GM19193 (cell line): ENCODE measurements at regions not wholly inside any gene's neighbourhood (a gene's known extent, or its start where the extent isn't known, plus 50 kb on each side); places are given as distances from the start of the nearest gene placed in this dataset.

Experiments used
- POLR2A ChIP-seq: IDR thresholded peaks from 4 replicates; pipeline ENCODE4 v1.6.1; 2011; ENCODE audit not compliant: insufficient read depth, insufficient read length; ENCODE audit errors: extremely low read depth

GRCh38 chr10:78895469-78895868, 173.3 kb upstream of the ZMIZ1 start:
- no peak for TF ChIP-seq POLR2A

- no peak for TF ChIP-seq POLR2A
Measured at GRCh38 chr10:78896159-78896928, 172.4 kb upstream of the ZMIZ1 start.

GRCh38 chr10:78898341-78899097, 170.2 kb upstream of the ZMIZ1 start:
- no peak for TF ChIP-seq POLR2A

GRCh38 chr10:78899098-78899754, 169.5 kb upstream of the ZMIZ1 start:
- TF ChIP-seq POLR2A = no peak

- no peak for TF ChIP-seq POLR2A
Measured at GRCh38 chr10:78899996-78900714, 168.6 kb upstream of the ZMIZ1 start.

GRCh38 chr10:78900715-78901430, 167.9 kb upstream of the ZMIZ1 start:
- no peak for TF ChIP-seq POLR2A

- no peak for TF ChIP-seq POLR2A
Measured at GRCh38 chr10:78901694-78902093, 167.1 kb upstream of the ZMIZ1 start.

- no peak for TF ChIP-seq POLR2A
Measured at GRCh38 chr10:78902815-78903214, 166.0 kb upstream of the ZMIZ1 start.

GRCh38 chr10:78903341-78903940, 165.3 kb upstream of the ZMIZ1 start:
- TF ChIP-seq POLR2A = no peak

GRCh38 chr10:78904196-78904595, 164.6 kb upstream of the ZMIZ1 start:
- no peak for TF ChIP-seq POLR2A

GRCh38 chr10:78905015-78905956, 163.5 kb upstream of the ZMIZ1 start:
- no peak for TF ChIP-seq POLR2A

GRCh38 chr10:78905957-78906308, 162.8 kb upstream of the ZMIZ1 start:
- no peak for TF ChIP-seq POLR2A

GRCh38 chr10:78906734-78907390, 161.9 kb upstream of the ZMIZ1 start:
- no peak for TF ChIP-seq POLR2A

- TF ChIP-seq POLR2A = no peak
Measured at GRCh38 chr10:78907551-78908211, 161.1 kb upstream of the ZMIZ1 start.
